CD14-positive monocyte (primary cell): ENCODE measurements at regions not wholly inside any gene's neighbourhood (a gene's known extent, or its start where the extent isn't known, plus 50 kb on each side); places are given as distances from the start of the nearest gene placed in this dataset.

Experiments used
- DNase-seq, 3 donors: peaks; one replicate each; pipeline ENCODE4 v3.0.0-alpha.2; 2011 to 2022
- H2AFZ ChIP-seq: 2 replicates; pipeline ENCODE4 v1.6.0; 2012; ENCODE audit warnings: mild to moderate bottlenecking, low read depth, low read length, inconsistent platforms; ENCODE audit not compliant: insufficient read depth, poor library complexity, severe bottlenecking
- H3K27ac ChIP-seq, 2 donors: 1 replicate in 1 of 2; 2 replicates in 1 of 2; pipeline ENCODE4 v1.5.1; 2012 to 2013; ENCODE audit warnings: low read length in 2 of 2, control low read depth in 1 of 2, inconsistent platforms in 1 of 2, low read depth in 1 of 2, mild to moderate bottlenecking in 1 of 2
- H3K27me3 ChIP-seq, 2 donors: one replicate each; pipeline versions ENCODE4 v1.6.0 to v1.6.1; 2011 to 2013; ENCODE audit warnings: low read length in 2 of 2; ENCODE audit not compliant: control insufficient read depth in 2 of 2, insufficient read depth in 2 of 2
- H3K36me3 ChIP-seq, 2 donors: replicated peaks in 1 of 2; 1 replicate in 1 of 2; 2 replicates in 1 of 2; pipeline versions ENCODE4 v1.5.1 to v1.6.1; 2012 to 2013; ENCODE audit warnings: low read length in 2 of 2, control low read depth in 1 of 2, inconsistent platforms in 1 of 2, mild to moderate bottlenecking in 1 of 2; ENCODE audit not compliant: insufficient read depth in 2 of 2, control insufficient read depth in 1 of 2
- H3K4me1 ChIP-seq, 2 donors: 1 replicate in 1 of 2; 2 replicates in 1 of 2; pipeline versions ENCODE4 v1.5.1 to v1.6.1; 2012 to 2013; ENCODE audit warnings: low read length in 2 of 2, control low read depth in 1 of 2, inconsistent platforms in 1 of 2, mild to moderate bottlenecking in 1 of 2, moderate library complexity in 1 of 2; ENCODE audit not compliant: insufficient read depth in 2 of 2, control insufficient read depth in 1 of 2
- H3K4me2 ChIP-seq: replicated peaks from 2 replicates; pipeline ENCODE3; 2012; ENCODE audit warnings: low read length, moderate library complexity, mild to moderate bottlenecking; ENCODE audit not compliant: poor library complexity, severe bottlenecking; ENCODE audit errors: extremely low read depth
- H3K4me3 ChIP-seq, 3 experiments: fragments of 200-600 bp in 1 of 3; sonication (generic) in 1 of 3; replicated peaks in 1 of 3; 1 replicate in 2 of 3; 2 replicates in 1 of 3; pipeline ENCODE4 v1.5.1; 2011 to 2013; ENCODE audit warnings: low read length in 3 of 3, mild to moderate bottlenecking in 3 of 3, control low read depth in 2 of 3, low read depth in 2 of 3, inconsistent platforms in 1 of 3, moderate library complexity in 1 of 3
- H3K79me2 ChIP-seq: 2 replicates; pipeline ENCODE4 v1.6.0; 2012; ENCODE audit warnings: mild to moderate bottlenecking, control low read depth, inconsistent platforms, low read length, moderate library complexity; ENCODE audit not compliant: insufficient read depth
- H3K9ac ChIP-seq: 2 replicates; pipeline ENCODE4 v1.6.0; 2017; ENCODE audit warnings: low read length, mild to moderate bottlenecking; ENCODE audit not compliant: insufficient read depth, poor library complexity, severe bottlenecking
- H3K9me3 ChIP-seq, 2 donors: replicated peaks in 1 of 2; 1 replicate in 1 of 2; 2 replicates in 1 of 2; pipeline versions ENCODE4 v1.5.1 to v1.6.1; 2012 to 2013; ENCODE audit warnings: low read length in 2 of 2, control low read depth in 1 of 2; ENCODE audit not compliant: control insufficient read depth in 1 of 2, insufficient read depth in 1 of 2
- H4K20me1 ChIP-seq: 2 replicates; pipeline ENCODE4 v1.6.0; 2012; ENCODE audit warnings: mild to moderate bottlenecking, low read length, control low read depth, moderate library complexity; ENCODE audit not compliant: insufficient read depth
- H3K27ac Mint-ChIP-seq, 7 donors: one replicate each; pipeline ENCODE4 v1.8.0; 2020; ENCODE audit warnings: mild to moderate bottlenecking in 7 of 7, mixed read lengths in 7 of 7, moderate library complexity in 6 of 7, inconsistent platforms in 2 of 7
- H3K27me3 Mint-ChIP-seq, 3 donors: one replicate each; pipeline ENCODE4 v1.8.0; 2021 to 2022; ENCODE audit warnings: low read depth in 3 of 3, mild to moderate bottlenecking in 3 of 3, mixed read lengths in 3 of 3, moderate library complexity in 3 of 3, inconsistent platforms in 1 of 3
- H3K36me3 Mint-ChIP-seq, 2 donors: one replicate each; pipeline ENCODE4 v1.8.0; 2020; ENCODE audit warnings: mixed read lengths in 2 of 2, inconsistent platforms in 1 of 2, mild to moderate bottlenecking in 1 of 2
- H3K4me1 Mint-ChIP-seq: one replicate; pipeline ENCODE4 v1.8.0; 2020; ENCODE audit warnings: mild to moderate bottlenecking, mixed read lengths
- H3K4me3 Mint-ChIP-seq, 2 donors: one replicate each; pipeline ENCODE4 v1.8.0; 2020; ENCODE audit warnings: mild to moderate bottlenecking in 2 of 2, mixed read lengths in 2 of 2, moderate library complexity in 1 of 2
- H3K9me3 Mint-ChIP-seq, 7 donors: one replicate each; pipeline ENCODE4 v1.8.0; 2020 to 2022; ENCODE audit warnings: mixed read lengths in 7 of 7, mild to moderate bottlenecking in 6 of 7, moderate library complexity in 6 of 7, inconsistent platforms in 2 of 7
- CTCF ChIP-seq: fragments of 200-600 bp; IDR thresholded peaks from one replicate; pipeline ENCODE4 v1.8.0; 2022; ENCODE audit warnings: antibody characterized with exemption, mild to moderate bottlenecking
- WGBS: methylation state at CpG from one replicate; pipeline ENCODE4 v1.1.5; 2013; ENCODE audit warnings: missing lambda C conversion rate; ENCODE audit not compliant: insufficient coverage; 5-methylcytosine and 5-hydroxymethylcytosine counted together
- intact Hi-C, 2 donors: fragments of 100-400 bp; cut with micrococcal nuclease; formaldehyde crosslinking; loops; one replicate each; pipeline versions ENCODE4 v1.15.0 to v1.15.1; 2023

DNA sequence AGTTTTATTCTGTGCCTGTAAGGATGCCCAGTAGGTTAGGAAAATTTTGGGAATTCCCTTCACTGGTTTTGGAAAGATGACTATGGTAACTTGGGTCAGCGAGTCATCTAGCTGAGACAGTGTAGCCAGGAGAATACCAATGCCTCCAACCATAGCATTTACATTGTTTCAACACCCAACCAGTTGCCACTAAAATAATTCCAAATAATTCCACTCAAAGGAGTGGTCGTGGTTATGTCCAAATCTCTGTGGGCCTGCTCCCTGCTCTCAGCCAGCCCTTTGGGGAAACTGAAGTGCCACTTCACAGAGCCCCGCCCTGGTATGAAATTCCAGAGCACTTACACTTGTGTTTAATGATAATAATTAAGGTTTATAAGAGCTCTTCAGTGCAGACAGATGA, 310.5 kb downstream of the PLK2 start:
- no peak overlapping the region for H3K4me3 ChIP-seq
- H3K79me2 ChIP-seq = no peaks in the 10 kb centered on the region
- no peak overlapping the region for H3K4me2 ChIP-seq
- Mint-ChIP-seq H3K27ac (no peak overlapping the region), H3K9me3 (peaks cover 0 to 9% (median 5%) of the 10 kb centered on the region in 7 donors), H3K36me3 (no peaks in the 10 kb centered on the region), H3K4me3 (no peak overlapping the region), H3K27me3 (no peaks in the 10 kb centered on the region), H3K4me1 (no peaks in the 10 kb centered on the region)
- H3K27ac ChIP-seq = no peak overlapping the region
- no peaks in the 10 kb centered on the region for H3K9me3 ChIP-seq
- H3K4me1 ChIP-seq = no peaks in the 10 kb centered on the region
- H3K36me3 ChIP-seq = no peaks in the 10 kb centered on the region
- intact Hi-C loops = no loop called here
- H3K9ac ChIP-seq = no peak overlapping the region
- H4K20me1 ChIP-seq = no peaks in the 10 kb centered on the region
- WGBS = 86% methylated on average over 1 of the region's 3 CpGs
- DNase-seq = no peak
- TF ChIP-seq CTCF = no peak
- no peaks in the 10 kb centered on the region for H3K27me3 ChIP-seq
- H2AFZ ChIP-seq = no peak overlapping the region

DNA sequence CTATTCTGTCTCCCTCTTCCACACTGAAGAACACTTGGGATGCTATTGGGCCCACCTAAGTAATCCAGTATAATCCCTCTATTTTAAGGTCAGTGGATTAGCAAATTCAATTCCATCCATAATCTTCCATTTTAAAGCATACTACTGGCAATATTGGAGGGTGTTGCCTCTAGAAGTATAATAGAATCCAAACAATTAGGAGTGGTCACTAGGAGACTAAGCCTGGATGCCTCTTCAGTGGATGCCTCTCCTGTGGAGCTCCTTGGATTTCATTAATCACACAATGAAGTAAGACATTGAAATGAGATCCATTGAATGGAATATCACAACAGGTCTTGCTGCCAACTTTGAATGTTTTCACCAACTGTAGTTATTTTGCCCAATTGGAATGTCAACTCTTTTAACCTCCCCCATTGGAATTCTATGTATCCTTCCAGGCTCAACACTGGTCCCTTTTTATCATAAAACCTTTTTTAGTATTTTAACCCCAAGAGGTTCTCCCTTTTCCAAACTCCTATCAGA, 311.6 kb downstream of the PLK2 start:
- Mint-ChIP-seq H3K36me3 (no peaks in the 10 kb centered on the region), H3K27ac (no peak overlapping the region), H3K9me3 (peaks cover 0 to 9% (median 5%) of the 10 kb centered on the region in 7 donors), H3K27me3 (no peaks in the 10 kb centered on the region), H3K4me3 (no peak overlapping the region), H3K4me1 (no peaks in the 10 kb centered on the region)
- Histone ChIP-seq H3K4me2 (no peak overlapping the region), H3K36me3 (no peaks in the 10 kb centered on the region), H3K79me2 (no peaks in the 10 kb centered on the region), H3K9me3 (no peaks in the 10 kb centered on the region), H3K4me3 (no peak overlapping the region), H2AFZ (no peak overlapping the region), H3K9ac (no peak overlapping the region), H4K20me1 (no peaks in the 10 kb centered on the region), H3K27me3 (no peaks in the 10 kb centered on the region), H3K4me1 (no peaks in the 10 kb centered on the region), H3K27ac (no peak overlapping the region)
- intact Hi-C loops = no loop called here
- TF ChIP-seq CTCF = no peak
- no peak for DNase-seq
